ENCODE measurements at regions not wholly inside any gene's neighbourhood (a gene's known extent, or its start where the extent isn't known, plus 50 kb on each side); places are given as distances from the start of the nearest gene placed in this dataset.

GRCh38 chrX:94834226-94834625 is 1160.2 kb downstream of the FAM133A start:
- TF ChIP-seq POLR2AphosphoS5 (IDR thresholded peaks at IDR 0.05) (no peak), CTCF (IDR thresholded peaks at IDR 0.05) (no peak), POLR2A (IDR thresholded peaks at IDR 0.05; ENCODE audit: low read depth) (no peak)
